ENCODE measurements at regions not wholly inside any gene's neighbourhood (a gene's known extent, or its start where the extent isn't known, plus 50 kb on each side); places are given as distances from the start of the nearest gene placed in this dataset.

GRCh38 chr3:193847402-193847801 lies 254.4 kb downstream of the OPA1 start:
- no peak for DNase-seq (ENCODE audit: low read depth in 2 of 2)

- DNase-seq (ENCODE audit: low read depth in 2 of 2): no peak
These were observed 255.5 kb downstream of the OPA1 start for GRCh38 chr3:193848547-193848946.

GRCh38 chr3:193850084-193850619 lies 257.1 kb downstream of the OPA1 start:
- no peak for DNase-seq (ENCODE audit: low read depth in 2 of 2)

GRCh38 chr3:193851428-193851847 lies 258.4 kb downstream of the OPA1 start:
- no peak for DNase-seq (ENCODE audit: low read depth in 2 of 2)

- no peak for DNase-seq (ENCODE audit: low read depth in 2 of 2)
These were observed 259.1 kb downstream of the OPA1 start for GRCh38 chr3:193851941-193852674.

- no peak for DNase-seq (ENCODE audit: low read depth in 2 of 2)
These were observed 259.9 kb downstream of the OPA1 start for GRCh38 chr3:193852901-193853300.

- no peak for DNase-seq (ENCODE audit: low read depth in 2 of 2)
These were observed 260.7 kb downstream of the OPA1 start for GRCh38 chr3:193853511-193854219.

GRCh38 chr3:193857996-193858395 lies 265.0 kb downstream of the OPA1 start:
- DNase-seq (ENCODE audit: low read depth in 2 of 2): no peak

- DNase-seq (ENCODE audit: low read depth in 2 of 2): no peak
These were observed 266.2 kb downstream of the OPA1 start for GRCh38 chr3:193859195-193859594.

- DNase-seq (ENCODE audit: low read depth in 2 of 2): no peak
These were observed 268.0 kb downstream of the OPA1 start for GRCh38 chr3:193861012-193861411.

- DNase-seq (ENCODE audit: low read depth in 2 of 2): no peak
These were observed 269.8 kb downstream of the OPA1 start for GRCh38 chr3:193862843-193863242.

GRCh38 chr3:193863657-193864357 lies 270.8 kb downstream of the OPA1 start:
- no peak for DNase-seq (ENCODE audit: low read depth in 2 of 2)

GRCh38 chr3:193865339-193865738 lies 270.6 kb upstream of the HES1 start:
- no peak for DNase-seq (ENCODE audit: low read depth in 2 of 2)

GRCh38 chr3:193865896-193866480 lies 270.0 kb upstream of the HES1 start:
- DNase-seq (ENCODE audit: low read depth in 2 of 2): no peak

GRCh38 chr3:193868590-193868989 lies 267.4 kb upstream of the HES1 start:
- no peak for DNase-seq (ENCODE audit: low read depth in 2 of 2)

GRCh38 chr3:193869221-193870201 lies 266.4 kb upstream of the HES1 start:
- peak; percentile 17 to 43 for DNase-seq (ENCODE audit: low read depth in 2 of 2)

- DNase-seq (ENCODE audit: low read depth in 2 of 2): no peak
These were observed 265.4 kb upstream of the HES1 start for GRCh38 chr3:193870376-193871219.

- DNase-seq (ENCODE audit: low read depth in 2 of 2): no peak
These were observed 264.8 kb upstream of the HES1 start for GRCh38 chr3:193871220-193871485.

- peak; percentile 19 to 21 for DNase-seq (ENCODE audit: low read depth in 2 of 2)
These were observed 263.6 kb upstream of the HES1 start for GRCh38 chr3:193872265-193872753.

Measured in stimulated activated CD8-positive, alpha-beta memory T cell treated with anti-CD3 and anti-CD28 coated beads, Interleukin-15, amount 100 ng/mL, for 48 hours (primary cell).